ENCODE measurements at regions not wholly inside any gene's neighbourhood (a gene's known extent, or its start where the extent isn't known, plus 50 kb on each side); places are given as distances from the start of the nearest gene placed in this dataset.

DNA sequence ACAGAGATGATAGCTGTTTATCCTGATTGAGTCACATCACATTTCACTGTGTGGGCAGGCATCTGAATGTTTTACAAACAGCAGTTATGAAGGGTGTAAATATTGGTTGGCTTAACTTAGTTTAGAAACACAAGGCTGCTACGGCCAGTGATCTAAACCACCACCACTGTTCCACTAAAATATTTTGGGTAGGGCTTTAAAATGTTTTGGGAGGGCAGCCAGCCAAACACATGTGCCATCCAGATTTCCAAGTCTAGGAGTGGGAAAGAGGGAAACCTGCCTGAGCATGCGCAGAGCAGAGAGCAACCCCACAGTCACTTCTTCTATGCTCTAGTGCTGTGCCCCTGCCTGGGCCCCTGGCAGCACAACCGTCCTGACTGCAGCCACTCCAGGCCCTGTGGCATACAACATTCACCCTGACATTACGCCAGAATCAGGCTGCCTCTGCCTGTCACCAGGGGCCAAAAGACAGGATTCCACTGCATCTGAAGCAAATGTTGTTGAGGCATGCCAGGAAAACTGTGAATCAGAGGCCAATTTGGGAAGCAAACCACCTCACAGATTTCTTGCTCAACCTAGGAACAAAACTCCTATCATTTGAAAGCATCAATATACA is 74.8 kb upstream of the COL5A2 start:
- no peak overlapping the region for H3K4me3 ChIP-seq (replicated peaks; ENCODE audit: low read depth, low read length)
- TF ChIP-seq, protein P1, sequence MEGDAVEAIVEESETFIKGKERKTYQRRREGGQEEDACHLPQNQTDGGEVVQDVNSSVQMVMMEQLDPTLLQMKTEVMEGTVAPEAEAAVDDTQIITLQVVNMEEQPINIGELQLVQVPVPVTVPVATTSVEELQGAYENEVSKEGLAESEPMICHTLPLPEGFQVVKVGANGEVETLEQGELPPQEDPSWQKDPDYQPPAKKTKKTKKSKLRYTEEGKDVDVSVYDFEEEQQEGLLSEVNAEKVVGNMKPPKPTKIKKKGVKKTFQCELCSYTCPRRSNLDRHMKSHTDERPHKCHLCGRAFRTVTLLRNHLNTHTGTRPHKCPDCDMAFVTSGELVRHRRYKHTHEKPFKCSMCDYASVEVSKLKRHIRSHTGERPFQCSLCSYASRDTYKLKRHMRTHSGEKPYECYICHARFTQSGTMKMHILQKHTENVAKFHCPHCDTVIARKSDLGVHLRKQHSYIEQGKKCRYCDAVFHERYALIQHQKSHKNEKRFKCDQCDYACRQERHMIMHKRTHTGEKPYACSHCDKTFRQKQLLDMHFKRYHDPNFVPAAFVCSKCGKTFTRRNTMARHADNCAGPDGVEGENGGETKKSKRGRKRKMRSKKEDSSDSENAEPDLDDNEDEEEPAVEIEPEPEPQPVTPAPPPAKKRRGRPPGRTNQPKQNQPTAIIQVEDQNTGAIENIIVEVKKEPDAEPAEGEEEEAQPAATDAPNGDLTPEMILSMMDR (IDR thresholded peaks at IDR 0.05; ENCODE audit: low read depth, low read length, missing control alignments): no peak
- DNase-seq (ENCODE audit: extremely low read depth, low read depth): peak; percentile 96

DNA sequence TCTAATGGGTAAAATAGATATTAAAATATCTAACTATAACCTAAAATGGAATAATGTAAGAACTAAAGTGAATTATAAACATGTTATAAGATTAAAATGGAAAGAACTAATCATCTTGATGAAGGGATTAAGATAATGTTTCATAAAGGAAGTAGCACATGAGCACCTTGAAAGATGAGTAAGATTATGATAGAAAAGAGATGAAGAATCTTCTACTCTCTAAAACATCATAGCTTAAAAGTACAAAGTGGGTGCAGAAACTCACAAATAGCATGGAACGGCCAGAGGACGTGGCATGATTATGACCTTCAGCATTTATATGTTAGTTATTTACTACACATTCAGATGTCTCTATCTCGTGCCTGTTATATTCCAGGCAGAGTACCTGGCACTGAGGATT is 76.2 kb upstream of the COL5A2 start:
- TF ChIP-seq, protein P1 (IDR thresholded peaks at IDR 0.05; ENCODE audit: low read depth, low read length, missing control alignments): no peak
- DNase-seq (ENCODE audit: extremely low read depth, low read depth): no peak
- no peak overlapping the region for H3K4me3 ChIP-seq (replicated peaks; ENCODE audit: low read depth, low read length)

GRCh38 chr2:189258616-189259365 is 79.2 kb upstream of the COL5A2 start:
- TF ChIP-seq, protein P1 (IDR thresholded peaks at IDR 0.05; ENCODE audit: low read depth, low read length, missing control alignments): no peak
- DNase-seq (ENCODE audit: extremely low read depth, low read depth): no peak
- H3K4me3 ChIP-seq (replicated peaks; ENCODE audit: low read depth, low read length): no peak overlapping the region

DNA sequence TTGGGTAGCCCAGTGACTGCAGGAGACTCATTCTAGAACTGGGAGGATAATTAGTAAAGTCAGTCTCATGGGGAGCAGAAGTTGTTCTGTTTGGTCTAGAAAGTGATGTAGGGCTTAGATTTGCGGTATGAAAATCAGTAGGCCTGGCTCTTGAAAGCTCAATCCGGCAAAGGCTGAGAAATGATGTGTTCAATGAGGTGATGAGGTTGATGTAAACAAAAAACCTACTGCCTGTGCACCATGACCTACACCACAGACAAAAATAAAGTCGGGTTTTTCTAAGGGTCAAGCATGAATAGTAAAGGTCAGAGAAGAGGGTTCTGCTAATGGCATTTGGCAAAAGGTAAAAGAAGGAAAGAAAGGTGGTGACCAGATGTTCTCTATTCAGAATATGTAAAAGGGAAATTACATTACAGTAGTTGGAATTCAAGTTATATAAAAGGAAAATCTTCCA is 80.8 kb upstream of the COL5A2 start:
- DNase-seq (ENCODE audit: extremely low read depth, low read depth): peak; percentile 92
- TF ChIP-seq, protein P1 (IDR thresholded peaks at IDR 0.05; ENCODE audit: low read depth, low read length, missing control alignments): no peak
- H3K4me3 ChIP-seq (replicated peaks; ENCODE audit: low read depth, low read length): no peak overlapping the region

GRCh38 chr2:189261431-189261841 is 81.9 kb upstream of the COL5A2 start:
- TF ChIP-seq, protein P1 (IDR thresholded peaks at IDR 0.05; ENCODE audit: low read depth, low read length, missing control alignments): no peak
- DNase-seq (ENCODE audit: extremely low read depth, low read depth): peak; percentile 56
- no peak overlapping the region for H3K4me3 ChIP-seq (replicated peaks; ENCODE audit: low read depth, low read length)

GRCh38 chr2:189261916-189262315 is 82.4 kb upstream of the COL5A2 start:
- DNase-seq (ENCODE audit: extremely low read depth, low read depth): no peak
- no peak overlapping the region for H3K4me3 ChIP-seq (replicated peaks; ENCODE audit: low read depth, low read length)
- TF ChIP-seq, protein P1 (IDR thresholded peaks at IDR 0.05; ENCODE audit: low read depth, low read length, missing control alignments): no peak
